ENCODE measurements at regions not wholly inside any gene's neighbourhood (a gene's known extent, or its start where the extent isn't known, plus 50 kb on each side); places are given as distances from the start of the nearest gene placed in this dataset.
"Not testable (repeated sequence)": the region's sequence is repeated elsewhere in the genome, so short reads cannot be mapped to it uniquely, and the experiment has no call there.

- H3K27ac ChIP-seq = no peak overlapping the region
- no peak for DNase-seq
- H3K4me3 ChIP-seq (ENCODE audit: low read depth, low read length) = no peak overlapping the region
- no peaks in the 10 kb centered on the region for H3K36me3 ChIP-seq
- TF ChIP-seq, protein P1, sequence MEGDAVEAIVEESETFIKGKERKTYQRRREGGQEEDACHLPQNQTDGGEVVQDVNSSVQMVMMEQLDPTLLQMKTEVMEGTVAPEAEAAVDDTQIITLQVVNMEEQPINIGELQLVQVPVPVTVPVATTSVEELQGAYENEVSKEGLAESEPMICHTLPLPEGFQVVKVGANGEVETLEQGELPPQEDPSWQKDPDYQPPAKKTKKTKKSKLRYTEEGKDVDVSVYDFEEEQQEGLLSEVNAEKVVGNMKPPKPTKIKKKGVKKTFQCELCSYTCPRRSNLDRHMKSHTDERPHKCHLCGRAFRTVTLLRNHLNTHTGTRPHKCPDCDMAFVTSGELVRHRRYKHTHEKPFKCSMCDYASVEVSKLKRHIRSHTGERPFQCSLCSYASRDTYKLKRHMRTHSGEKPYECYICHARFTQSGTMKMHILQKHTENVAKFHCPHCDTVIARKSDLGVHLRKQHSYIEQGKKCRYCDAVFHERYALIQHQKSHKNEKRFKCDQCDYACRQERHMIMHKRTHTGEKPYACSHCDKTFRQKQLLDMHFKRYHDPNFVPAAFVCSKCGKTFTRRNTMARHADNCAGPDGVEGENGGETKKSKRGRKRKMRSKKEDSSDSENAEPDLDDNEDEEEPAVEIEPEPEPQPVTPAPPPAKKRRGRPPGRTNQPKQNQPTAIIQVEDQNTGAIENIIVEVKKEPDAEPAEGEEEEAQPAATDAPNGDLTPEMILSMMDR (IDR thresholded peaks at IDR 0.05; ENCODE audit: low read depth, low read length) = no peak
- no peaks in the 10 kb centered on the region for H3K9me3 ChIP-seq (ENCODE audit: severe bottlenecking)
- H3K27me3 ChIP-seq (ENCODE audit: insufficient read depth, low read depth, severe bottlenecking) = no peaks in the 10 kb centered on the region
Measured at GRCh38 chr6:144372116-144372515, 87.0 kb downstream of the UTRN start.

GRCh38 chr6:144372611-144373594 lies 87.8 kb downstream of the UTRN start:
- TF ChIP-seq, protein P1 (IDR thresholded peaks at IDR 0.05; ENCODE audit: low read depth, low read length) = no peak
- H3K36me3 ChIP-seq = no peaks in the 10 kb centered on the region
- no peak overlapping the region for H3K27ac ChIP-seq
- H3K4me3 ChIP-seq (ENCODE audit: low read depth, low read length) = no peak overlapping the region
- H3K27me3 ChIP-seq (ENCODE audit: insufficient read depth, low read depth, severe bottlenecking) = no peaks in the 10 kb centered on the region
- no peaks in the 10 kb centered on the region for H3K9me3 ChIP-seq (ENCODE audit: severe bottlenecking)
- no peak for DNase-seq

DNA sequence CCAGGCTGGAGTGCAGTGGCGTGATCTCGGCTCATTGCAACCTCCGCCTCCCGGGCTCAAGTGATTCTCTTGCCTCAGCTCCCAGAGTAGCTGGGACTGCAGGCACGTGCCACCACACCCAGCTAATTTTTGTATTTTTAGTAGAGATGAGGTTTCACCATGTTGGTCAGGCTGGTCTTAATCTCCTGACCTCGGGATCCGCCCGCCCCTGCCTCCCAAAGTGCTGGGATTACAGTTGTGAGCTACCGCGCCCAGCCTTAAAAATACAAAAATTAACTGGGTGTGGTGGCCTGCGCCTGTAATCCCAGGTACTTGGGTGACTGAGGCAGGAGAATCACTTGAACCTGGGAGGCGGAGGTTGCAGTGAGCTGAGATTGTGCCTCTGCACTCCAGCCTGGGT lies 89.4 kb downstream of the UTRN start:
- not testable (repeated sequence) for DNase-seq; H3K36me3 ChIP-seq; H3K27ac ChIP-seq; H3K9me3 ChIP-seq (ENCODE audit: severe bottlenecking); H3K4me3 ChIP-seq (ENCODE audit: low read depth, low read length); H3K27me3 ChIP-seq (ENCODE audit: insufficient read depth, low read depth, severe bottlenecking)

DNA sequence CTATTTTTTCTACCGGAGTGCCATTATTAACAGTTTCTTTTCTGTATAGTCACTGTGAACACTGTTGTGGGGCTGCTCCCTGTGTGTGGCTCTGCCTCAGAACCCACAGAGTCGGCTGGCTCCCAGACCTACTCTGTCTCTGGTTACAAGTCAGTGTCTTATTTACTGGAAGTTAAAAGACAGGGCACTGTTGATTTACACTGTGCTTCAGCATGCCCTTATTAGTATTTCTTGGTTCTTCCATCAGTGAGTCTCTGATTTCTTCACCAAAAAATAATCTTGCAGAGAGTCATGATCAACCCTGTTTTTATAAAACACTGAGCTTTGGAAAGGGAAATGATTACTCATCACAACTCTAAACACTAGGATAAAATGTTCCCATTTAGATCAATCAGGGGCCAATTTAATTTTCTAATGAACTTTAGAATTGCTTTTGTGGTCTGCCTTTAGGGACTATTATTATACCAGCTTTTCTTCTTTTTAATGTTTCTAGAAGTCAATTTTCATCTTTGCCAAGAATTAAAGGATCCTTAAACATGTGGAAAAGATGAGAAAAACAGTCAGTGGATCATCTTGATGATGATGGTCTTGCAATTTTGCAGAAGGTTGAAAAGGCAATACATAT lies 92.6 kb downstream of the UTRN start:
- no peak overlapping the region for H3K27ac ChIP-seq

DNA sequence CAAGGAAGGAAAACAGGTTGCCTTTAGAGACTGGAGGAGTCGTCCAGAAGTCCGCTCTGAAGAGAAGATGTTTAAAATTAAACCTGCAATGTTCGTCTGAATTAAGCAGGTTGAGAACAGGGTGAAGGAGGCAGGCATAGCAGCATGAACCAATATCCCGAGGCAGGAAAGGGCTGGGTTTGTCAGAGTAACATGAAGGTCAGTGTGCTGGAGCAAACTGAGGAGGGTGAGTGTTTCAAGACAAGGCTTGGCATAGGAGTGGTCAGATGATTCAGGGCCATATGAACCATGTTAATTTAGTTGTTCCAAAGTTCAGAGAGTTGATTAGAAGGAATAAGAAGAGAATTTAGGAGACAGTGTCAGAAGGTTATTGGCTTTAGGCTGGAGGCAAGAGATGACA lies 93.3 kb downstream of the UTRN start:
- TF ChIP-seq, protein P1 (IDR thresholded peaks at IDR 0.05; ENCODE audit: low read depth, low read length) = no peak
- Histone ChIP-seq H3K36me3 (no peaks in the 10 kb centered on the region), H3K9me3 (ENCODE audit: severe bottlenecking) (no peaks in the 10 kb centered on the region), H3K4me3 (ENCODE audit: low read depth, low read length) (no peak overlapping the region), H3K27ac (no peak overlapping the region), H3K27me3 (ENCODE audit: insufficient read depth, low read depth, severe bottlenecking) (no peaks in the 10 kb centered on the region)
- DNase-seq = no peak

More for the DNA sequence above, 92.6 kb downstream of the UTRN start:
- TF ChIP-seq, protein P1 (IDR thresholded peaks at IDR 0.05; ENCODE audit: low read depth, low read length) = no peak
- DNase-seq = no peak
- Histone ChIP-seq H3K4me3 (ENCODE audit: low read depth, low read length) (no peak overlapping the region), H3K27me3 (ENCODE audit: insufficient read depth, low read depth, severe bottlenecking) (no peaks in the 10 kb centered on the region), H3K36me3 (no peaks in the 10 kb centered on the region), H3K9me3 (ENCODE audit: severe bottlenecking) (no peaks in the 10 kb centered on the region)

- no peak for DNase-seq
- TF ChIP-seq, protein P1 (IDR thresholded peaks at IDR 0.05; ENCODE audit: low read depth, low read length) = no peak
Measured at GRCh38 chr6:144379356-144379755, 94.2 kb downstream of the UTRN start.

GRCh38 chr6:144381499-144381898 lies 96.4 kb downstream of the UTRN start:
- H3K9me3 ChIP-seq (ENCODE audit: severe bottlenecking); H3K36me3 ChIP-seq: not testable (repeated sequence)

More at GRCh38 chr6:144379356-144379755, 94.2 kb downstream of the UTRN start:
- Histone ChIP-seq H3K4me3 (ENCODE audit: low read depth, low read length) (no peak overlapping the region), H3K36me3 (no peaks in the 10 kb centered on the region), H3K9me3 (ENCODE audit: severe bottlenecking) (no peaks in the 10 kb centered on the region), H3K27ac (no peak overlapping the region), H3K27me3 (ENCODE audit: insufficient read depth, low read depth, severe bottlenecking) (no peaks in the 10 kb centered on the region)

More at GRCh38 chr6:144381499-144381898, 96.4 kb downstream of the UTRN start:
- H3K27ac ChIP-seq; H3K27me3 ChIP-seq (ENCODE audit: insufficient read depth, low read depth, severe bottlenecking); H3K4me3 ChIP-seq (ENCODE audit: low read depth, low read length); DNase-seq: not testable (repeated sequence)

All from WERI-Rb-1 (cell line).